ENCODE measurements at regions not wholly inside any gene's neighbourhood (a gene's known extent, or its start where the extent isn't known, plus 50 kb on each side); places are given as distances from the start of the nearest gene placed in this dataset.
"Not testable (repeated sequence)": the region's sequence is repeated elsewhere in the genome, so short reads cannot be mapped to it uniquely, and the experiment has no call there.

DNA sequence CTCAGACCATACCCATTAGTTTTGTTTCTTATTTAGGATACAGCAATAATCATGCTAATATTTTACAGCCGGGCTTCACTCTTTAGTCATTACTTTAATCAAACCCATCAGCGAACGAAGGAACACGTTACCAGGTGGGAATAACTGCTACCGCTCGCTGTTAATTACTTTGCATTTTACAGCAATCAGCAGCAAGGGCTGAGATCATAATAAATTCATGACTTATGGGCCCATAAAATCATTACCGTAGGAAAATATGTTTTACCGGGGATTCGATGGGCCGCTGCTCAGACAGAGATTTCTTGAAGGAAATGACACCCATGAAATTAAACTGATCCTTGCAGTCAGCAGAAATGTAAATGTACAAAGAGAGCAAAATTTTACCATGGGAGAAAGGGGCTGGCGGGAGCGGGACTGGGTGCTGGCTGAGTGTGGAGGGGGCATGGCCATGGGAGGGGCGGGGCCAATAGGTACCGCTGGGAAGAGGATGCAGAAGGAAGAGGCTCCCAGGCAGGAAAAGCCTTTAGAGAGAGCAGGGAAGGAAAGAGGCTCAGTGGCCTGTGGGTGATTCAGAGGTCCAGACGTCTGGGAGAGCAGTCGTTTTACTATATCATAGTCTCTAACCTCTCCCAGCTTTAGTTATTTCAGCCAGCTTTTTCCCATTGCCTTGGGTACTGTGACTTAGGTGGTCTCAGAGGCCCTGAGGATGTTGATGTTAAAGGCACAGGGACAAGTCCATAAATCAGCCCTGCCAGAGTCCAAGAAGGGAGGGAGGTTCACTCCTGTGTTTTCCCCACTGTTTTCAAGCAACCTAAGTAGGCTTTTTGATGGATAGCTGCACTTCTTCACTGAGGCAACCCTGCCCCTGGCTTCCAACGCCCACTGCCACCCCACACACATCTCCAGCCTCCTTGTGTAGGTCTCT, 258.9 kb downstream of the SEC16B start:
- no peak for DNase-seq

DNA sequence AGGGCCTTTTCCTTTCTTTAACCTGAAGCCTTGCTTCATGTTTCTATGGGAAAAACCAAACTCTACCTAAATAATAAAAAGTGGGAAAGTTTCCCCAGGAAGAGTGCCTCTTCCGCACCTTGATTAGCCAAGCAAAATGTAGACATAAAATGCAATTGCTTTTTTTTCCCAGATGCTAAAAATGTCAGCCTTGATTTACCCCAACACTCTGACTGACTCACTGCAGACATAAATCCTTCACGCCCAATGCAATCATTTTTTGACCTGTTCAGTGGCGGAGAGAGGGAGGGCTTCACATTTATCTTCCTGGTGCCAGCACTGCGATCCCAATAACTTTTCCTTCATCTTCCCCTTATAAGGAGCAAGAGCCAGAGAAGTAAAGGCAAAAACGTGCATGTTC, 261.5 kb downstream of the SEC16B start:
- no peak for DNase-seq

DNA sequence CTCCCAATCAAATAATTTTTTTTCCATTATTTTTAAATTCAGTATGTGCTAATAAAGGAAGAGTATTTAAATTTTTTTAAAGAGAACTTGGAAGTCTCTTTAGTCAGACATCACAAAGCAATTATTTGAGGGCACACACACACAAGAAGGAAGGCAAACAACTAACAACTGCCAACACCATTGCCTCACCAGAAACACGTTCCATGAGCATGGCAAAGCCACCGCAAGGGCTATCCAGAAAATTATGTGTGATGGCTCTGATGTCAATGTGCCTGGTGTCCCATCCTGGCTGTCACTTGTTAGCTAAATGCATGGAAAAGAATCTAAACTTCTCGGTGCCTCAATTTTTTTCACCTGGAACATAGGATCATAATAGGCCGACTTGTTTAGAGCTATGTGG, 262.9 kb downstream of the SEC16B start:
- no peak for DNase-seq

DNA sequence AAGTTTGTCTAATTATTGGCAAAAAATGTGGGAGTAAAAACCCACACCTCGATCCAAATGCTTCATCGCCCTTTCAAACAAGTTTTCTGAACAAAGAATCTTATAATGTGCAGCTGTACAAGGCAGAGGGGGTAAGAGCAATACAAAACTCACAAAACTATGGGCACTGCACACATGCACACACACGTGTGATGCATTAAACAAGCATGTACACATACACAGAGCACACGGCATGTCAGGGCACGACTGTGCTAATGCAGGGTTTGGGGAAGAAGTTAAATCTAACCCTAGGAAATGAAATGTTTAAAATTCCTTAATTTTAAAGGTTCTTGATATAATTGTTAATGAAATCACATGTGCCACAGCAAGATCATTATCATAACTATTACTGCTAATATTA, 264.0 kb downstream of the SEC16B start:
- DNase-seq: no peak

DNA sequence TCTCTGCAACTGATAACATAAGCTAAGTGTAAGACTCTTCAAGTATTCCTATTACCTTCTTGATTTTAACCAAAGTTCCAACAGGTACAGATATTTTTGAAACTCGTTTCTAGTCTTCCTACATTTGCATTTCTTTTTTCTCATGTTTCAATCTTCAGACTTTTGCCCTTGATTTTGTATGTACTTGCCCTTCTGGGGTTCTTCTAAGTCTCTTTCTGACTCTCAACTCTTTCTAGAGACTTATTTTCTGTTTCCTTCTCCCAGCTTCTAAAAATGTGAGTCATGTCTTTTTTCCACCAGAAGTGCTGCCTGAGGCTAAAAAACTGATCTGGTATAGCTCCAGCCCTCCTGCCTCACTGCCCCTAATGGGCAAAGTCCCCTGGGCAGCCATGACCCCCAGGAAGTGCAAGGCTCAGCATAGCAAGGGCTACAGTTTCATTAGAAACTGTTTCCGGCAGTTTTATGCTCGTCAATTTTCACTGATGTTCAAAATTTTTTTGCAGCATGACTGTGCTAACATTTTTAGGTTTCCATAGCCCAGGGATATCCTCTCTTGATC, 265.9 kb downstream of the SEC16B start:
- no peak for DNase-seq

DNA sequence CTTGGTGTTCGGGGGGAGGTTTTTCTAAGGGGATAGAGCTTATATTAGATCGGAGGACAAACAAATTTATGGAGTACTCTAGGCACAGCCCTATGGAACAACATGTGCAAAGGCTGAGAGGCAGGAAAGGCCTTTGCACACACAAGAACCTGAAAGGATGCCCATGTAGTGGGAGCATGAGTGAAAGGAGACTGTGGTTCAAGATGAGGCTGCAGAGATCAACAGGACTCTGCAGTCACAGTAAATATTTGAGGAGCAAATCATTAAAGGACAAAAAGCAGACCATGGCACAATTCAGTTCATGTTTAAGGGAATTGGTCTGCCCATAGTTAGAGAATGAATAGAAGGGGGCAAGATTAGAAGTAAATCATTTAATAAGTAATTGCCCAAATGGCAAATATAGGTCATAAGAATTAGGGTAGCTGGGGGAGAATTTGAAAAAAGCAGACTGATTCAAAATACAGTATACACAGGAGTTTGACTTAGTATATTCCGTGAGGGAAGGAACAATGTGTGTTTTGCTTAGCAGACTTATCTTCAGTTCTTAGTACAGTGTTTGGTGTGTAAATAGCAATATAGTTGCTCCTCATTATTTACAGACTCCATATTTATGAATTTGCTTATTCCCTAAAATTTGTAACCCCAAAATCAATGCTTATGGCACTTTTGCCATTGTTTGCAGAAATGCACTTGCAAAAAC, 268.1 kb downstream of the SEC16B start:
- DNase-seq: no peak

DNA sequence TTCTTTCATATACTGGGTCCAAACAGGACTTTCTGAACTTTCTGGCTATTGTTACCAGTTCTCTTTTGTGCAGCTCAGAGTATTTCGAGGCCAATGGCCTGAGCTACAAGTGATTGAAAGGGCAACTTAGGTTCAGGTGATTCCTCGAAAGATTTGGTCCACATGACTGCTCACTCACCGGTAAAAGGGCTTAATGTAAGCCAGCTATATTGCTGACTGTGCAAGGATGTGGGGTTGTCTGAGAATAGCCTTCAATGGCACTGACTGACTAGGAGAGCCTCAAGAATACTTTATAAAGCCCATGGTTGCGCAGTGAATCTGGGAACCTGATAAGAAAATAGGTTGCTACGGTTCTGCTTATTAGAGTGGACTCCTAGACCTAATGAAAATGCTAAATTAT, 269.0 kb downstream of the SEC16B start:
- DNase-seq: no peak

DNA sequence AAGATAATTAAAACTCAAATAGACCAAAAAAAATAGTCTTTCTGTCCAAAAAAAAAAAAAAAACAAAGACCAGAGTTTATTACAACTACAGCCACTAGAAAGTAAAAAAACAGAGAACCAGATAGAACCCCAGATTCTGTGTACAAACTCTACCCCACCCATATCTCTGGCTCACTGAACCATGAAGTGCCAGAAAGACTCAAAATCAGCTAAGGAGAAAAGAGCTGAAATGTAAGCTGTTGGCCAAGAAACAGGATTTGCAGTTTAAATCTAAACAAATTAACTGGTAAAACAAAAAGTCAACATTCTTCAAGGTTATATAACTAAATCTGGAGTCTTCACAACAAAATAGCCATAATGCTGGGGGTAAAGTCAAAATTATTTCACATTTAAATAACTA, 278.9 kb downstream of the SEC16B start:
- no peak for DNase-seq

DNA sequence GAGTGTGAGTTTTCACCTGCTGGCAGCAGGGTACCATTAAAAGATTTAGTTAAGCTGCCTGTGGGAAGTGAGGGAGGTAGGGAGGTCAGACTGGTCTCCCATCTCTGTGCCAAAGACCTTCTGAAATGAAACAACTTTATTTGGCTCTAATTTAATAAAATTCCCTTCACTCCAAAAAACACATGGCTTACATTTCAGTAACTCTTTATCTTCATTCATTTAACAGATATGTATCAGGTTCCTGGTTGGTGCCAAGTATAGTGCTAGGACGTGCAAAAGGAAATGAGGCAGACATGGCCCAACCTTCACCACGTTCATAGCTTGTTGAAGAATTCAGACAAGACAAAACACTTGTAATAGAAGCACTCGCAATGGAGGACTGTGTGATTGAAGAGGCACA, 282.3 kb downstream of the SEC16B start:
- DNase-seq: no peak

DNA sequence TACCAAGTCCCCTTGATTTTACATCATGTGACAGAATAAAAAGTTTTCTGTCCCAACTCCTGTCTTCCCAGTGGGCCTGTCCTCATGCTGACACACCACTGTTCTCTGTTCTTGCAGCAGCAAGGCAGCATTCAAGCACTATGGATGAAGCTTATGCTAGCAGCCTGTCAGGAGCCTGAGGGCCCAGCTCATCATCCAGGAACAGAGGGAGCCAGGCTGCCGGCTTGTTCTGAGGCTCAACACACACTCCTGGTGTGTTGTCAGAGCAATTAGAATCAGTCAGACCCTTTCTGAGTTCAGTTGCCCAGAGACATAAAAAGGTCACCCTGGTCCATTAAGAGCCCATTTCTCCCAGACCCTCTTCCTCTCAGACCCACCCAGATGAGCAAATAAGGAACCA, 282.9 kb downstream of the SEC16B start:
- no peak for DNase-seq

DNA sequence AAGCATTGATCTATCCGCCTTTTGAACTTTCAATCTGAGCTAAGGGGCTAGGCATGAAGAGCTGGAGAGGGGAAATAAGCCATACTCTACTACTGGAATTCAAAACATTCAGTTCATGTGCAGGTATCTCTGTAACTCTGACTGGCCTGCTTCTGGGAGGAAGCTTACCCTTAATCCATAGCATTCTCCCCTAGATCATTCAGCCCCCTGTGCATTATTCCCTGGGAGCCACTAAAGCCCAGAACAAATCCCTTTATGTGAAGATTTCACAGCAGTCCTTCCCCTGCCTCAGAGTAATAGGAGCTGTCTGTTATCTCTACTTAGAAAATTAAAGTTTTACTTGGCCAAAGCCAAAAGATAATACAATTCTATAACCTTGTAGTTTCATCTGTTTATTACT, 300.7 kb downstream of the SEC16B start:
- no peak for DNase-seq

DNA sequence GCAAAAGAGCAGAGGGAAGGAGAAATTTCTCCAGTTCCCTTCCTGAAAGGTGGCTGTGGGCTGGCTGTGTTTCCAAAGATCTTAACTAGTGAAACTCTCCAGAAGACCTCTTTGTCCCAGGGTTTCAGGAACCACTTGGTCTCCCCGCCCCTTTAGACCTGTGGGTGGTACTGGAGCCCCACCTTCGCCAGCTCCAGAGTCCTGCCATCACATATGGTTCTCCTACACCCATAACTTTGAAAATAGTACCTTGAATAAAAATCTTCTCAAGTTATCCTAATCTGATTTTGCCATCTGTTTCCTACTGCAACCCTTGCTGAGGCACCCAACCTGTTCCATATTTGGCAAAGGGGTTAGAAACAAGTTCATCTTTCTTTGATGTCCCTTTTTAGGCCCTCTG, 303.9 kb downstream of the SEC16B start:
- DNase-seq: no peak

DNA sequence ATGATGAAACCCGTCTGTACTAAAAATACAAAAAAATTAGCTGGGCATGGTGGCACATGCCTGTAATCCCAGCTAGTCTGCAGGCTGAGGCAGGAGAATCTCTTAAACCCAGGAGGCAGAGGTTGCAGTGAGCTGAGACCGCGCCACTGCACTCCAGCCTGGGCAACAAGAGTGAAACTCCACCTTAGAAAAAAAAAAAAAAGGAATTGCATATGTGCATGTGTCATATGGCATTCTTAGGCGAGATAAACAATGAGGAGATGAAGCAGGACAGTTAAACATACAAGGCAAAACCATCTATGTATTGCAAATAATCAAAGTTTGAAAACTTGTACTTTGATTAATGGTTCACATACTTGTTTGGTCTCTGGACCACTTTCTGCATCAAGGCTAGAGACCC, 305.1 kb downstream of the SEC16B start:
- DNase-seq: not testable (repeated sequence)

DNA sequence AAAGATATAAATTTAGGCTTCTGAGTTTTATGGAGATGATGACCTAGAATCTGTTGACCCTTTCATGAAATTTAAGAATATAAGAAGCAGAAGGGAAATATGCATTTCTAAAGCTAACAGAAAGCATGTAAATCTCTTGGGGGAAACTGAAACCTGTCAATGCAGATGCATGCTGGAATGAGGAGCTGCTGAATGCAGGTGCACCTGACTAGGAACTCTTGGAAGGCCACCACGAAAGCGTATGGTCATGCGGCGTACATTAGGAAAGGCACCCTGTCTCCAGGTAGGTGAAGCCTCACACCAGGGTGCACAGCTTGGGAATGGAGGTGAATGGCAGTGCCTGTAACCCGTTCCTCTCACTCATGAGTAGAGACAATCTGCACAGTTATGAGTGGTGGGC, 309.7 kb downstream of the SEC16B start:
- no peak for DNase-seq

DNA sequence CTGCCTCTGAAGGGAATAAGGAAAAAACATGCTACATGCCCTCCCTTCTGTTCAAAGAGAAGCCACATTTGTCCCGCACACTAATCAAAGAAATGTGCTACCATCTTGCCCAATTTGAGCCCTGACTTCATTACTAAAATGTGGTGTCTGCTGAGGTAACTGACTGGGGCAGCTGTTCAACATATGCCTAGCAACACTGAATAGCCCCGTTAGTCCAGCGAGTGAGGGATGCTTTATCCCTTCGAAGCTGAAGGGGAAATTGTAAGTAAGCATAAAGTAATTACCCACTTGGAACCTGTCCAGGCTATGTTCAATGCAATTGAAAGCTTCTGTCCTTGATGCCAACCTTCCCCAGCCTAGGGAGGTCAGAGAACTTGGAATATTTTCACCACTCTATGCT, 310.6 kb downstream of the SEC16B start:
- DNase-seq: no peak

DNA sequence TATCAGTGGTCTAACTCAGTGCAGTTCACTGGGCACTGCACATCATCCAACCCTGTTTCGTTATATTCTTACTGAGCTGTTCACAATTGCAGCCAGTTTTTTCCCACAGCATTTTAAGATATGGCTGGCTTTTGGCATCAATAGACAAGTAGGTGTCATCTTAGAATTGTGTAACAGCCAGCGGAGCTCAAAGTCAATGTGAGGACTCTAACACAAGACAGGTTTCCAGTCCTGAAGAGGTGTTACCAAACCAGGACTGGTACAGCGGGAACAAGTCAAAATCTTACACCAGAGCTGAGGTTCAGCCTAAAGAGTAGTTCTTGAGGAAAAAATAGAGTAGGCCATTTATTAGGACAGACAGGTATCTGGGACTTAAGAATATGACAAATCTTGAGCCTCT, 313.3 kb downstream of the SEC16B start:
- no peak for DNase-seq

DNA sequence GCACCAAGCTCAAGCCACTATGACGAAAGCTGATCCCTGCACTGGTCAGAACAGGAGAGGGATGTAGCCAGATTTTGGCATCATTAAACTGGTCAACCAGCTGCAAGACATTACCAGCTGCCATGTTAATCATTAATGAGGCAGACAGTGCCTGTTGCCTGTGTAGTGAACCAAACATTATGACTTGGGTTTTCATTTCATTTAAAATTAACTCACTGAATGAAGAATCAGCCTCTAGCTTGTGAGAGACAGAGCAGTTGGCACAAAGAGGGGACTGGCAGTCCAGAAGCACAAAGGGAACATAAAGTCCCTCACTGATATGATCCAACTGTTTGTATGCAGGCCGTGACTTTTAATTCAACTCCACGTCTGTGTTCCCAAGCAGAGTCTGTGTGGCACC, 318.9 kb downstream of the SEC16B start:
- DNase-seq: no peak

DNA sequence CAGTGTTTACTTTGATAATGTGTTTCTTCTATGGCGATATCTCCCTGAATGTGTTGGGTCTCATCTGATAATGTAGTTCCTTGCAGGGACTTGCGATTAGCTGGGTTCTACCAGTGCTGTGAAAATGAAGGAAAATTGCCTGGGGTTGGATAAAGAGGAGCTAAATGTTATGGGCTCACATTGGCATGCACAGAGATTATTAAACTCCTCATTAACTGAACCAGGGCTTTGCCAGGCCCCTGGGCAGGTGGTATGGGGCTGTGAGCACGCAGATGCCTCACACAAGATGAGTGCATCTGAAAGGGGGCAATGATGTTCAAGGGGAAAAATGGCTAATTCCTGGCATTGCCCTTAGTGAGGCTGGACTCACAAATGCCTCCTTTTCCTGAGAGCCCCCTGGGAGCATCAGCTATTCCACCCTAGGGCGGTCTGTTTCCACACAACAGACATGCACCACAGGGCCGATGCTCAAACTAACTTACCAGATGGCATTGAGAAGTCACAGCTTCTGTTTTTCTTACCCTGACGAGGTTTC, 321.1 kb downstream of the SEC16B start:
- DNase-seq: no peak

DNA sequence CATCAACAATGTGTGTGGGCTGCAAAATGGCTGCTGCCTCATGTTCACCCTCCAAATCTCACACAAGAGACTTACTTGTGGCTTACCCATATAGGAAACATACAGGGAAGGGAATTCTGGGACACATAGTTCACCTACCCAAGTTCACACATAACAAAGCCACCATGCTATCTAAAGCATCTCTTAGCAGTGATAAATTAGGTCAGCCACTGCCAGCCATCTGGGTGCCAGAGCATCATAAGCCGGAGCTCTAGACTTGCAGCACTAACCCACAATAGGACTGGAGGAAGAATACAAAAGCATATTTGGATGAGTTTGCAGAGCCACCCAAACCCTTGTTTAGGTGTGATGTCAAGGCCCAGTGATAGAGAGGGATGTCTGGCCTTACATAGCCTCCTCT, 321.7 kb downstream of the SEC16B start:
- no peak for DNase-seq

DNA sequence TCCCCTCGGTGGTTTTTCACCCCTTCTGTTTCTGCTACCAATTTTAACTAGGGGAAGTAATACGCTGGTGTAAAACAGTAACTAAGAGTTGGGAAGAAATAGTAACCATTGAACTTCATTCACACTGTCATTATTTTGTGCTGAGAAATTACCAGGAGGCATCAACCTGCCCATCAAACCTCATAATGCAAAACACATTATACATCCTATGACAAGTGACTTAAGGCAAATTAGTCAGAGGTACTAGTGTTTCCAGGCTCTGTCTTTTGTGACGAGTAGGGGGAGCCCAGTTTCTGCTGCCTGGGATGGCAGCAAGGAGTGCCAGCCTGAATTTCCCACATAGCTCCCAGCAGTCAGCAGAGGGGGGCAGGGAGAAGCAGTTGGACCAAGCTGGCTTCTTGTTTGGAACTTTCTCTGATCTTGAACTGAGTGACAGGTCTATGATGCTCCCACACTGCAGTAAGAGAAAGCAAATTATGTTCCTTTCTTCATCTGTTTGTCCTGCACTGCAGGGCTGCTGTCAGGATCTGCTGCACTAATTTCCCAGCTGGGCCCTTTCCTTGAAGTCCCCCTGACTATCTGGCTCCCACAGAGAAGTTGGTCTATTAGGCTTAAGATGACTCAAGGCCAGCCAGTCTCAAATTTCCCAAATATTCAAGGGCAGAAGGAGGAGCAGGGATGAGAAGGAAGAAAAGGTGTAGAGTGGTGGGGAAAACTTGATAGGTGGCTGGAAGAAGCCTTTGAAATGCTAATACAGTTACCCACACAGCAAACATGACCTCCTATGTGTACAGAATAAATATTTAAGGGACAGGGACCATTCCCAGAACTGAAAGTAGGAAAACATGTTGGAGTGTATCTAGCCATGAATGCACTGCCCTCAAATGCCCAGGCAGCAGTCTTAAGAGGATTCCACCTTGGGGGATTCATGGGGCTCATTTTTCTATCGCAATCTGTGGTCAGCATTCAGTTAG, 322.8 kb downstream of the SEC16B start:
- DNase-seq: no peak

DNA sequence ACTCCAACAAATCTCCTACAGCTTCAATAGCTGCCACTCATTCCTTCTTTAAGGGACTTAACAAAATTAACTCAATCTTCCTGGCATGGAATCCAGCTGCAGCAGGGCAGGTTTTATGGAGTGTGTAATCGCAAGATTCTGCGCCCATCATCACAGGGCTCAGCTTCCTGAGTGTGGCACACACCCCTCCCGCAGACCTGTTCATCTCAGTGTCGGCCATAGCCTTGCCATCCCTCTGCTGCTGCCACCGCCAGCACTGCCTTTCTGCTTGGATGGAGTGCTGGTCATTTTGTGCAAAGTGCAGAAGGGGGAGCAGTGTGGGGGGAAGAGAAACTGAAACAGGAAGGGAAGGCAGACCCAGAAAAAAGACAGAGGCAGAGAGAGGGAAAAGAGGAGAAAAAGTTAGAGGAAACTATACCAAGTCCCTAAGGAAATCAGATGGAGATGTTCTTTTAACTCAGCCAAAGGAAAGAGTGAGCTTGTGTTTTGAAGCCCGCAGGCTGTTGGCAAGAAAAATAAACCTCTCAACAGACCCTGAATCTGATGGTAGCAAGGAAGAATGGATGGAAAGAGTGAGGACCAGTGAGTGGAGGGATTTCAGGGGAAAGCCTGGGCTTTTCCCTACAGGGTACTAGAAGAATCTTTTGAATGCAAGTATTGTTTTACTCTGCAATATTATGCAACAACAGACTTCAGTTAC, 324.2 kb downstream of the SEC16B start:
- no peak for DNase-seq

DNA sequence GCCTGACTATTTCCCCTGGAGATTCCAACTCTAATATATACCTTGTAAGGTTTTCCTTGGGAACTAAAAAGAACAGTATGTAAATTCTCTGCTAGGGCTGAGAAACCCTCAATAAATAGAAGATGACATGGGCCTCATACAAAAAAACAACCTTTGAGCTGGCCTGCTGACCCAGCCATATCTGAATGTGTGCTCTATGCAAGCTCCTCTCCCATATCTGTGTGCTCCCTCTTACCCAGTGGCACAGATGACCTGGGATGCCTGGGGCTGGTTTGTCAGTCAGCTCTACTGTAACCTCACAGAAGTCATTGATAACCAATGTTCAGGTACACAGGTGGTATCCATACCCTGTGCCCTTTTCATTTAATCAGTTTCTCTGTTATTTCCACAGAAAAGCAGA, 329.2 kb downstream of the SEC16B start:
- DNase-seq: no peak

Measured in dermis blood vessel endothelial cell (primary cell).